HT1080 (cell line): ENCODE measurements at regions not wholly inside any gene's neighbourhood (a gene's known extent, or its start where the extent isn't known, plus 50 kb on each side); places are given as distances from the start of the nearest gene placed in this dataset.
A peak's percentile ranks its signal among the peaks of the same experiment; 100 is the strongest.

ENCODE experiments used
- DNase-seq: peaks from one replicate; pipeline ENCODE4 v3.0.0-alpha.2; 2015; ENCODE audit warnings: low read depth

DNA sequence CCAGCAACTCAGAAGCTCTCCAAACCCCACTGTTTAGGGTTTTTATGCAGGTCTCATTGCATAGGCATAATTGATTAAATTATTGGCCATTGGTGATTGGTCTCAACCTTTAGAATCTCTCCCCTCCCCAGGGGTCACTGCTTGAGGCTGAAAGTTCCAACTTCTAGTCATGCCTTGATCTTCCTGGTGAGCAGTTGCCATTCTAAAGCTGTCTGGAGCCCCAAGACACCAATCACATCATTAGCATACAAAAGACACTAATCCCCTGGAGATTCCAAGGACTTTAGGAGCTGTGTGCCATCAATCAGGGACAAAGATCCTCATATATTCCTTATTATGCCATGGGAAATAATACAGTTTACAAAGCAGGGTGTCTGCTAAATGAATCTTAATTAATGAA, 863.4 kb upstream of the KLHL29 start:
- no peak for DNase-seq

DNA sequence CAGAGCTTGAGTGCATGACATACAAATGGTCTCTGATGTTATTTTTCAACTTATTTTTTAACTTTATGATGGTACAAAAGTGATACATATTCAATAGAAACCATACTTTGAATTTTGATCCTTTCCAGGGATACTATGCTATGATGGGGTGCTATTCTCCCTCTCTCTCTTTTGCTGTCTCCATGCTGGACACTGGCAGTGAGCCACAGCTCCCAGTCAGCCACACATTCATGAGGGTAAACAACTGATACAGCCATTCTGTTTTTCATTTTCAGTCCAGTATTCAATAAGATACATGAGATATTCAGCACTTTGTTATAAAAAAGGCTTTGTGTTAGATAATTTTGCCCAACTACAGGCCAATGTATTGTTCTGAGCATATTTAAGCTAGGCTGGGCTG, 859.3 kb upstream of the KLHL29 start:
- DNase-seq, result no peak

DNA sequence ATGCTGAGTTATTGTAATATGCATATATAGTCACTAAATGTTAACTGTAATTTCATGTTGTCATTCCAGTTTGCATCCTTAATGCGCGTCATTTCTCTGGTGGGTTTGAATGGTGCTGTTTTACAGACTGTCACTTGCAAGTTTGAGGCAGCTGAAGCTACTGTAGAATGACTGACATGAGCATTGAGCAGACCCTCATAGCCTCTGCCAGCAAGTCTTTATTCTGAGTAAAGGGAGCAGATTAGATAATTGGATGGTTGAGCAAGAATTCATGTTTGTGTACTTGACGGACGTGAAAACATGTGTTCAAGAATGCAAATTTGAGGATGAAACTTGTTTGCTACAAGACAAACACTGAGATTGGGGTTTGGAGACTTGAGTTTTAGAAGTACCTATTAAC, 854.8 kb upstream of the KLHL29 start:
- no peak for DNase-seq

- peak; percentile 76 for DNase-seq
Measured at GRCh38 chr2:22536133-22536532, 848.8 kb upstream of the KLHL29 start.

- no peak for DNase-seq
Measured at GRCh38 chr2:22554453-22554852, 830.5 kb upstream of the KLHL29 start.

- no peak for DNase-seq
Measured at GRCh38 chr2:22557406-22557805, 827.6 kb upstream of the KLHL29 start.

GRCh38 chr2:22560021-22560420, 825.0 kb upstream of the KLHL29 start:
- no peak for DNase-seq

GRCh38 chr2:22579341-22579740, 805.6 kb upstream of the KLHL29 start:
- DNase-seq, result no peak

GRCh38 chr2:22582107-22582506, 802.9 kb upstream of the KLHL29 start:
- DNase-seq, result no peak

- DNase-seq, result no peak
Measured at GRCh38 chr2:22596306-22596705, 788.7 kb upstream of the KLHL29 start.

GRCh38 chr2:22600156-22600555, 784.8 kb upstream of the KLHL29 start:
- DNase-seq, result no peak

DNA sequence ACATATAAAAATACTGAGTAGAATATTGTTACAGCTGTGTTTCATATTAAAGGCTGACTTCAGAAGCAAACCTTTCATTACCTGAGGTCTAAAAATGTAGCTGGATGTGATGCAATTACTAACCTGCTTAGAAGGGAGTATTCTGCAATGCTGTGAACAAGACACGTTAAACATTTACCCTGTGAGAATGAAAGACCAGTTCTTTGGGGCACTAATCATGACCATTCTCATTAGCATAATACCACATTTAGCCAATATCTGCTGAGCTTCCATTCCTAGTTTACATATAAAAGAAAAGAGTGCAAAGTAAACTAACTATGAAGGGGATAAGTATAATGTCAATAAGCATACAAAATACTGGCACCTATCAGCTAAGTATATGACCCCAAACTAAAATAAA, 784.0 kb upstream of the KLHL29 start:
- DNase-seq, result no peak

GRCh38 chr2:22604136-22604535, 780.8 kb upstream of the KLHL29 start:
- no peak for DNase-seq

DNA sequence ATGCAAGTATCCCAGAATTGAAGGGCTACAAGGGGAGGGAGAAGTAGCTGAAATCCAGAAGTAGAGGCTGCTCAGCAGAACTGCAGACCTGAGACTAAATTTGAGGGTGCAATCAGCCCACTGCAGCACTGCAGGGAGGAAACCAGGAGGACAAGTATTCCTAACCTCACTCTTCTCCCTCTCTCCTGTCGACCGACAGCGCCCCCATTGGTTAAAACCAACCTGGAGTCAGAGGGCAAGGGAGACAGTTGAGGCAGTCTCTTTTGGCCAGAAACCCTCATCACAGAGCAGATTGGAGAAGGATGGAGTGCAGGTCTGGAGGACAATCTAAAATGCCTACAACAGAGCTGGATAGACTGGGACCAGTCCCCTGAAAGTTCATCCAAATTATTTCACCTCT, 768.9 kb upstream of the KLHL29 start:
- no peak for DNase-seq

DNA sequence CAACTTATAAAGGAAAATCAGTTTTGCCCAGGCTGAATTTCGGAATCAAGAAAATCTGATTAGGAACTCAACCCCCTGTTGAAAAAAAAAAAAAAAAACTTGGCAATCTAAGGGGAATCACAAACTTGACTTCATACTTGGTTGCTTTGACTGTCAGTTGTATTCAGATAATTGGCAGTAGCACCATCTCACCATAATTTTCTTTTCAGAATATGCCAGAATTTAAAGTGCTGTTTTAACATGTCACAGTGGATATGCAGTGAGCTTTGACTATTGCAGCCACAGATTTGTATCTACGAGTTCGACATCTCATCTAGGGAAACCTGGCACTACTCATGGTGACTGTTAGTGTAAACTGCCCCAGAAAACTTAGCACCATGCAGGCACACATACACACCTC, 761.4 kb upstream of the KLHL29 start:
- no peak for DNase-seq

GRCh38 chr2:22626621-22627020, 758.4 kb upstream of the KLHL29 start:
- no peak for DNase-seq

GRCh38 chr2:22628221-22628620, 756.8 kb upstream of the KLHL29 start:
- DNase-seq, result no peak

- DNase-seq, result no peak
Measured at GRCh38 chr2:22628906-22629305, 756.1 kb upstream of the KLHL29 start.

DNA sequence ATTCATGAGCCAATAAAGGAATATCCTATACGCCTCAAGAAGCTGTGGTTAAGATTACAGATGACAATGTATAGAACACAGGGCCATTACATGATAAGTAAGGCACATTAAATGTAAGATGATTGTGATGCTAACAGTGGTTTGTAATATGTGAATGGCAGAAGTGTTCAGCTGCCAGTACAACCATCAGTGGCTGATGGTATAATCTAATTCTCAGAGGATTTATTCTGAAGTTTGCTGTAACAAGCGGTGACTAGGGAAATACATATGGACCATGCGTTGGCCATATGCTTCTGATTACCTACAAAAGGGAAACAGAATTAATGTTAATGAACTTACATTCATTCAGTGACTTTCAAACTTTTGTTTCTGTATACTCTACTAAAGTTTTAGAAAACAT, 750.8 kb upstream of the KLHL29 start:
- DNase-seq, result no peak

- no peak for DNase-seq
Measured at GRCh38 chr2:22656426-22656825, 728.6 kb upstream of the KLHL29 start.

DNA sequence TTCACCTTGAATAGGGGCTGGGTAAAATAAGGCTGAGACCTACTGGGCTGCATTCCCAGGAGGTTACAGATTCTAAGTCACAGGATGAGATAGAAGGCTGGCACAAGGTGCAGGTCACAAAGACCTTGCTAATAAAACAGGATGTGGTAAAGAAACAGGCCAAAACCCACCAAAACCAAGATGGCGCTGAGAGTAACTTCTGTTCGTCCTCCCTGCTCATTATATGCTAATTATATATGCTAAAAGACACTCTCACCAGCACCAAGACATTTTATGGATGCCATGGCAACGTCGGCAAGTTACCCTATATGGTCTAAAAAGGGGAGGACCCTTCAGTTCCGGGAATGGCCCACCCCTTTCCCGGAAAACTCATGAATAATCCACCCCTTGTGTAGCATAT, 711.5 kb upstream of the KLHL29 start:
- DNase-seq, result peak; percentile 15

DNA sequence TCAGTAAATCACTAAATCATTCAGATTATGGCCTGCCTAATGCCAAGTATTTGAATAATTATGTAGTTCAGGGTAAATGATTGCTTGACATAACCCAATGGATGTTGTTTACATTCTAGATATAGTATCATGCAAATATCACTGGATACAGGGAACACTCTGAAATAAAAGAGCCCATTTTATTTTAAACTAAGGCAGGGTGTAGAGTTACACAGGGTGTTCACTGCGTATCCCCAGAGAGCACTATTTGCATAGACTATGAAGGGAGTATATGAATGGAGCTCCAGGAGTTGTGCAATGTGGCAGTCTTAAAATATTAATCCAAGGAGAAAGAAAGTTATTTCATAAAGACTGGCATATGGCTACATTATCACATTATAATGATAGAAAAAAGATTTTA, 701.1 kb upstream of the KLHL29 start:
- no peak for DNase-seq

- DNase-seq, result no peak
Measured at GRCh38 chr2:22690096-22690495, 694.9 kb upstream of the KLHL29 start.

DNA sequence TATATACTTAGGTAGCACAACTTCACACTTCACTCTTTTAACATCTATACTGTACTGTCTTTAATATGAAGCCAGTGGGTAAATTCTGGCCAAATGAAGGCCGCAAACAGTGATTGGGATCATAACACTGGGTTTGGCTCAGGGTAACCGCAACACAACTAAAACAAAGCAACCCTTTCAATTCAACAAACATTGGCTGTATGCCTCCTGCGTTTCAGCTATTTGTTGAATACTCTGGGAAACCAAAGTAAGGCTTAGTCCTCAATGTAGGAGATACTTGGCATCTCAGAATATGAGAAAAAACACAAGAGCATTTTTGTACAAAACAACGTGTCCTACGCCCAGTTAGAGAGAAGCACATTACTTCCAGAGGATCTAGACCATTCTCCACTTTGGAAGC, 693.3 kb upstream of the KLHL29 start:
- no peak for DNase-seq

DNA sequence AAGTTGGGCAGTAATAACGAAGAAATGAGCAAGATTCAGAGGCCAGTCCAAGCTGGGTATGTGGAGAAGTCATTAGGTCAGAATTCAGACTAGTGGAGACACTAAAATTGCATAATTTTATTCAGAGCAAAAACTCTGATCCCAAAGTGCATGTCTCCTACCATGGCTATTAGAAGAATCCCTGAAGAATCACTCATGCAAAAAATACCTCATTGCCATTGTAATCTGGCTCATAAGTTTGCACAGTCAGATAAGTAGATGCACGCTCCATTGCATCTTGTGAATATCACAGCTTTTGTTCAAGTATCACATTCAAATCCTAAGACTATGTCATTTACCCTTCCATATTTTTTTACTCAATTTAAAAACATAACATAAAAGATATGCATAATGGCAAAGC, 692.2 kb upstream of the KLHL29 start:
- DNase-seq, result no peak
